IPS-20b (cell line): ENCODE measurements at regions not wholly inside any gene's neighbourhood (a gene's known extent, or its start where the extent isn't known, plus 50 kb on each side); places are given as distances from the start of the nearest gene placed in this dataset.

Experiments
- H3K27ac ChIP-seq: one replicate; pipeline ENCODE4 v1.5.1; 2013; ENCODE audit warnings: low read length
- H3K27me3 ChIP-seq: 2 replicates; pipeline ENCODE4 v1.6.1; 2013; ENCODE audit warnings: mild to moderate bottlenecking, low read length, inconsistent platforms; ENCODE audit not compliant: insufficient read depth
- H3K36me3 ChIP-seq: 2 replicates; pipeline ENCODE4 v1.6.1; 2013; ENCODE audit warnings: low read depth, mild to moderate bottlenecking, inconsistent platforms, low read length, moderate library complexity; ENCODE audit not compliant: insufficient read depth
- H3K4me1 ChIP-seq: 2 replicates; pipeline ENCODE4 v1.6.1; 2013; ENCODE audit warnings: mild to moderate bottlenecking, control low read depth, inconsistent platforms, low read length, moderate library complexity; ENCODE audit not compliant: insufficient read depth
- H3K4me3 ChIP-seq: 2 replicates; pipeline ENCODE4 v1.5.1; 2013; ENCODE audit warnings: mild to moderate bottlenecking, low read length, inconsistent platforms
- H3K9ac ChIP-seq: 2 replicates; pipeline ENCODE4 v1.6.1; 2013; ENCODE audit warnings: low read depth, mild to moderate bottlenecking, inconsistent platforms, low read length, moderate library complexity
- H3K9me3 ChIP-seq: 2 replicates; pipeline ENCODE4 v1.6.1; 2013; ENCODE audit warnings: mild to moderate bottlenecking, low read depth, low read length, inconsistent platforms; ENCODE audit not compliant: insufficient read depth

- Histone ChIP-seq H3K36me3 (no peaks in the 10 kb centered on the region), H3K9me3 (peaks cover 2% of the 10 kb centered on the region; the same call in 1 of the 2 replicates), H3K4me3 (no peak overlapping the region), H3K9ac (no peak overlapping the region), H3K27me3 (no peaks in the 10 kb centered on the region), H3K27ac (no peak overlapping the region), H3K4me1 (no peaks in the 10 kb centered on the region)
Observed at GRCh38 chr13:104198801-104199200, 1132.6 kb upstream of the SLC10A2 start.

GRCh38 chr13:104196611-104197010, 1130.4 kb upstream of the SLC10A2 start:
- Histone ChIP-seq H3K27ac (no peak overlapping the region), H3K4me3 (no peak overlapping the region), H3K9ac (no peak overlapping the region), H3K9me3 (peaks cover 2% of the 10 kb centered on the region; the same call in 1 of the 2 replicates), H3K36me3 (no peaks in the 10 kb centered on the region), H3K4me1 (no peaks in the 10 kb centered on the region), H3K27me3 (no peaks in the 10 kb centered on the region)

- peak overlapping the region; percentile 34 for H3K27ac ChIP-seq
- H3K9ac ChIP-seq = peak overlapping the region; percentile 52
- H3K4me1 ChIP-seq = no peaks in the 10 kb centered on the region; the same call in 1 of the 2 replicates
Observed at GRCh38 chr13:104181526-104182231, 1115.5 kb upstream of the SLC10A2 start.

GRCh38 chr13:104170980-104171555, 1104.9 kb upstream of the SLC10A2 start:
- no peak overlapping the region for H3K4me3 ChIP-seq
- H3K27me3 ChIP-seq = no peaks in the 10 kb centered on the region
- H3K27ac ChIP-seq = no peak overlapping the region

More at GRCh38 chr13:104181526-104182231, 1115.5 kb upstream of the SLC10A2 start:
- no peaks in the 10 kb centered on the region for H3K27me3 ChIP-seq
- H3K4me3 ChIP-seq = peak overlapping the region; percentile 29; the same call in 1 of the 2 replicates
- H3K9me3 ChIP-seq = peaks cover 4% of the 10 kb centered on the region; the same call in 1 of the 2 replicates
- H3K36me3 ChIP-seq = no peaks in the 10 kb centered on the region

GRCh38 chr13:104163866-104164630, 1097.8 kb upstream of the SLC10A2 start:
- H3K27me3 ChIP-seq = no peaks in the 10 kb centered on the region
- no peaks in the 10 kb centered on the region for H3K4me1 ChIP-seq
- no peaks in the 10 kb centered on the region for H3K9me3 ChIP-seq
- H3K27ac ChIP-seq = no peak overlapping the region
- H3K9ac ChIP-seq = no peak overlapping the region
- H3K4me3 ChIP-seq = no peak overlapping the region
- H3K36me3 ChIP-seq = no peaks in the 10 kb centered on the region

More at GRCh38 chr13:104170980-104171555, 1104.9 kb upstream of the SLC10A2 start:
- H3K9ac ChIP-seq = no peak overlapping the region
- no peaks in the 10 kb centered on the region for H3K4me1 ChIP-seq
- H3K36me3 ChIP-seq = no peaks in the 10 kb centered on the region
- H3K9me3 ChIP-seq = no peaks in the 10 kb centered on the region

GRCh38 chr13:104160536-104160935, 1094.3 kb upstream of the SLC10A2 start:
- Histone ChIP-seq H3K9me3 (no peaks in the 10 kb centered on the region), H3K27me3 (no peaks in the 10 kb centered on the region), H3K27ac (no peak overlapping the region), H3K9ac (no peak overlapping the region), H3K4me1 (no peaks in the 10 kb centered on the region), H3K36me3 (no peaks in the 10 kb centered on the region), H3K4me3 (no peak overlapping the region)

- Histone ChIP-seq H3K4me1 (peaks cover 14% of the 10 kb centered on the region), H3K36me3 (no peaks in the 10 kb centered on the region)
Observed at GRCh38 chr13:104143760-104144416, 1077.7 kb upstream of the SLC10A2 start.

GRCh38 chr13:104140552-104140951, 1074.3 kb upstream of the SLC10A2 start:
- Histone ChIP-seq H3K4me3 (no peak overlapping the region), H3K4me1 (peaks cover 14% of the 10 kb centered on the region)

More at GRCh38 chr13:104143760-104144416, 1077.7 kb upstream of the SLC10A2 start:
- Histone ChIP-seq H3K9me3 (peaks cover 3% of the 10 kb centered on the region; the same call in 1 of the 2 replicates), H3K9ac (no peak overlapping the region), H3K4me3 (peak overlapping the region; percentile 4; the same call in 1 of the 2 replicates), H3K27ac (no peak overlapping the region), H3K27me3 (no peaks in the 10 kb centered on the region)

GRCh38 chr13:104137416-104137815, 1071.2 kb upstream of the SLC10A2 start:
- Histone ChIP-seq H3K36me3 (no peaks in the 10 kb centered on the region), H3K27me3 (no peaks in the 10 kb centered on the region), H3K27ac (no peak overlapping the region), H3K4me3 (no peak overlapping the region), H3K9me3 (no peaks in the 10 kb centered on the region), H3K9ac (no peak overlapping the region), H3K4me1 (peaks cover 3% of the 10 kb centered on the region; the same call in 1 of the 2 replicates)

More at GRCh38 chr13:104140552-104140951, 1074.3 kb upstream of the SLC10A2 start:
- no peak overlapping the region for H3K9ac ChIP-seq
- H3K36me3 ChIP-seq = no peaks in the 10 kb centered on the region
- no peaks in the 10 kb centered on the region for H3K9me3 ChIP-seq
- no peak overlapping the region for H3K27ac ChIP-seq
- H3K27me3 ChIP-seq = no peaks in the 10 kb centered on the region

- no peak overlapping the region for H3K9ac ChIP-seq
- no peaks in the 10 kb centered on the region for H3K9me3 ChIP-seq
- H3K4me1 ChIP-seq = no peaks in the 10 kb centered on the region
- H3K27me3 ChIP-seq = no peaks in the 10 kb centered on the region
- H3K4me3 ChIP-seq = no peak overlapping the region
- no peak overlapping the region for H3K27ac ChIP-seq
- H3K36me3 ChIP-seq = no peaks in the 10 kb centered on the region
Observed at GRCh38 chr13:104132849-104133248, 1066.6 kb upstream of the SLC10A2 start.

- H3K27me3 ChIP-seq = no peaks in the 10 kb centered on the region
- no peak overlapping the region for H3K4me3 ChIP-seq
- H3K27ac ChIP-seq = no peak overlapping the region
- H3K36me3 ChIP-seq = no peaks in the 10 kb centered on the region
- H3K9ac ChIP-seq = no peak overlapping the region
- peaks cover 11% of the 10 kb centered on the region for H3K9me3 ChIP-seq
- H3K4me1 ChIP-seq = no peaks in the 10 kb centered on the region
Observed at GRCh38 chr13:104114101-104114500, 1047.9 kb upstream of the SLC10A2 start.
